HG02642 (cell line): ENCODE measurements at regions not wholly inside any gene's neighbourhood (a gene's known extent, or its start where the extent isn't known, plus 50 kb on each side); places are given as distances from the start of the nearest gene placed in this dataset.
"Not testable (repeated sequence)": the region's sequence is repeated elsewhere in the genome, so short reads cannot be mapped to it uniquely, and the experiment has no call there.

ENCODE experiments used
- ATAC-seq: cut with Tn5 transposase; IDR thresholded peaks from one replicate; pipeline ENCODE4 v1.9.1; 2021; ENCODE audit warnings: mild to moderate bottlenecking; ENCODE audit not compliant: unreplicated experiment, poor library complexity

GRCh38 chr15:98240303-98240702, 279.8 kb downstream of the ARRDC4 start:
- ATAC-seq: no peak

GRCh38 chr15:98241032-98241554, 280.6 kb downstream of the ARRDC4 start:
- ATAC-seq: no peak

GRCh38 chr15:98257290-98257689, 296.8 kb downstream of the ARRDC4 start:
- no peak for ATAC-seq

DNA sequence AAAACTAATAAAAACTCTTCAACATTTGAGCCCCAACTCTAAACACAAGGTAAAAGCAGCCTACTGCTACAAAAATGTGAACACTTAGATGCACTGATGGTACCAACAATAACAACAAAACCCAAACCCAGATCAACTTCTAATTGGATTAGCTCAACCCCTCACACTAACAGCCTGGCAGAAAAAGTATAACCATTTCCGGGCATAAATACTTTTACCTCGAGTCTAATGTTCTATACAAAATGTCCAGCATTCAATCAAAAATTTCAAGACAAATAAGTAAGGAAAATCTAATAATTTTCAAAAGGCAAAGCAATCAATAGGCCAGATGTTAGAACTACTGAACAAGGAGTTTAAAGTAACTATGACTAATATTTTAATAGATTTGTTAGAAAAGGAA, 303.3 kb downstream of the ARRDC4 start:
- ATAC-seq: no peak

- ATAC-seq: no peak
Observed at GRCh38 chr15:98266295-98266694, 305.8 kb downstream of the ARRDC4 start.

DNA sequence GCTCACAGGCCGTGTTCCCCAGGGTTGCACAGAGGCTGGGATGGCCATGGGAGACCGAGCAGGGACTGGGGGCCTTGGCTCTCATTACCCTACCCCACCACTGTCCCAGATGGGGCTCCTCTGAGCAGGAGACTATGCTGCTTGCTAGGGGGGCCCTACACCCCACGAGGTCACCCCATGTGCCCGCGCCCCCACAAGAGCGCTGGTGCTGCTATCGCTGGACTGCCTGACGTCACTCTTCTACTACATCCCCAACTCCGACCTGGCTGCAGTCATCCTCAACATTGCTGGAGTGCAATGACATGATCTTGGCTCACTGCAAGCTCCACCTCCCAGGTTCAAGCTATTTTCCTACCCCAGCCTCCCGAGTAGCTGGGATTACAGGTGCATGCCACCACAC, 307.7 kb downstream of the ARRDC4 start:
- no peak for ATAC-seq

DNA sequence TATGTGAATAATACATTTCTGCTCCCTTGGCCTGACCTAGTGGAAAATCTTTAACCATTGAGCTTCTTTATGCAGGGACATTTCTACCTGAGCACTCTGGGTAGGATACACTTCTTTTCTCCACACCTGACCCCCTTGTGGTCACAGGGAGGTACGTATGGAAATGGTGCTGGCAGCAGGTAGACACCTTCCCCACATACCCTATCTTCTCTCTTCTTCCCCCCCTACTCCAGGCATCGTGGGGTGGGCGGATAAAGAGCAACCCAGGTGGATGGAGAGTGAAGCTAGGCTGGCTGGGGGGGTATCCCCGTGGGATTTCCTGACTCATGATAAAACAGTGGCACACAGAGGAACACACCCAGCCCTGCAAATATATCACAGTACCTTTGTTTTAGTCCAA, 312.1 kb downstream of the ARRDC4 start:
- no peak for ATAC-seq

DNA sequence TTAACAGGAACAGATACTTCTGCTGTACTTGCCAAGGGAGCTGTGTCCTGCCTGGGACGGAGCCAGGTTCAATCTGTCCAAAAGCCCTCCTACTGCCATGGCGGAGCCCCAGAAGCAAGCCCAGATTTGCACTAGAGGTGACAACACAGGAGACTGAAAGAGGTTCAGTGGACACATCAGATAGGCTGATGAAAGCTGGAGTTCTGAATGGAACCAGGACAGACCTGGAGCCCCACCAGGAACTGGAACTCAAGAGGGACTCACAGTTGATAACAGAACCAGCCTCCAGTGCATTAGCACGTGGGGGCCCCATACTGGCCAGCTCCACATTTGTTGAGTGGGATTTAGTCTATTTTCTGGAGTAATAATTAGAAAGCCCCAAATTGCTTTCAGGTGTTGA, 315.5 kb downstream of the ARRDC4 start:
- no peak for ATAC-seq

DNA sequence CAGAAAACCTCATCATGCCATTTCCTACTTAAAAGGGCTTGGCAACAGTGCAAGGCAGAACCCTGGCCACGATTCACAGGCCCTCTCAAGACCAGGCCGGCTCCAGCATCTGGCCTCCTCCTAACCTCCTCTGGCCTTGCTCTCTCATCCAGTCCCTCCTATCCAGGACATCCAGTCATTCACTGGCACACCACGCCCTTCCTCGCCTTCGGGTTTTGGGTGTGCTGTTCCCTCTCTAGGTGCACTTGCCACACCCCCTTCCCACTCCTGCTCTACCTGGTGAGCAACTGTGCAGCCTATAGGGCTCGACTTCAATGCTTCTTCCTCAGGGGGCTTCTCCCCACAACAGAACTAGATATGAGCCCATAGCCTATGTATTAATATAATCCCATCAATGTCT, 317.1 kb downstream of the ARRDC4 start:
- ATAC-seq: no peak

DNA sequence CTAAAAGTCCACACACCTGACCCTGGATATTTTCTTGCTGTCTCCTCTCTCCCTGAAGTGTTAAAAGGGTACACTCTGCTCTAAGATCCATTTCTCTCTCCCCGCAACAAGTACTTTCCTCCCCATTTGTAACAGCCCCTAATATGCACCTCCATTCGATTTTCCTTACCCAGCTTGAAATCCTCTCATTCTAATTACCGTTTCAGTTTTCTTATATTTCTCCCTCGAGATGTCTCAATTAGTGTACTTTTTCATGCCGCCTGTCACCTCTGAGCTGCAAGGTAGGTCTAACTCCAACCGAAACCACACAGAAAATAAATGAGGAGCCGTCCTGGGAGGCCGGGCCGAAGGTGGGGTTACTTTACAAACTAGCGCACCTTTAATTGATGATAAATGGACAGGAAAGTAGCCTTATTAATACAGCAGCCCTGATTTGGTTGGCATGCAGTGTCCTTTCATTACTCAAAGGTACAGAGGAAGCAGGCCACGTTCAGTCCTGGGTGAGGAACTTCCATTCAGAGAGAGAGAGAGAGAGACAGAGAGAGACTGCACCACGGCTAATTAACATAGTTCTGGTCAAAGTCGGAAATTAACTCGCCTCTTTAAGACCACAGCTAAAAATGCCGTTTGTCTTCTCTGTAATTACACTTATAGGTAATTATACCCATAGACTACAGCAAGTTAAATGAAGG, 319.9 kb downstream of the ARRDC4 start:
- ATAC-seq: no peak

DNA sequence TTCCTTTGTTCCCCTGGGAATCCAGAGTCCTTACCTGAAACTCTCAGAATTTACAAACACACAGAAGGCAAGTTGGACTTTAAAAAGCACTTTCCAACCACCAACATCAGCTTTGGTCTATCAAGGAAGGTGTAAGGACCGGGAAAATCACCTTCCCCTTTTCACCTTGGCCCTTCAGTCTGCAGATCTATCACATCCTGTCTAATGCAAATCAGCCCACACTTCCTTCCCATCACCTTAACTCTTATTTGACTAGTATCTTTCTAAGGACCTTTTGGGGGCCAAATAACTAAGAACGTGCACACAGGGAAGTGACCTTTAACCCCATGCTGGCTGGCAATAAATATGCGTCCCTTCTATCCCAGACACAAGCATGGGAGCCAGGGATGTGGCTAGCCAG, 320.6 kb downstream of the ARRDC4 start:
- no peak for ATAC-seq

DNA sequence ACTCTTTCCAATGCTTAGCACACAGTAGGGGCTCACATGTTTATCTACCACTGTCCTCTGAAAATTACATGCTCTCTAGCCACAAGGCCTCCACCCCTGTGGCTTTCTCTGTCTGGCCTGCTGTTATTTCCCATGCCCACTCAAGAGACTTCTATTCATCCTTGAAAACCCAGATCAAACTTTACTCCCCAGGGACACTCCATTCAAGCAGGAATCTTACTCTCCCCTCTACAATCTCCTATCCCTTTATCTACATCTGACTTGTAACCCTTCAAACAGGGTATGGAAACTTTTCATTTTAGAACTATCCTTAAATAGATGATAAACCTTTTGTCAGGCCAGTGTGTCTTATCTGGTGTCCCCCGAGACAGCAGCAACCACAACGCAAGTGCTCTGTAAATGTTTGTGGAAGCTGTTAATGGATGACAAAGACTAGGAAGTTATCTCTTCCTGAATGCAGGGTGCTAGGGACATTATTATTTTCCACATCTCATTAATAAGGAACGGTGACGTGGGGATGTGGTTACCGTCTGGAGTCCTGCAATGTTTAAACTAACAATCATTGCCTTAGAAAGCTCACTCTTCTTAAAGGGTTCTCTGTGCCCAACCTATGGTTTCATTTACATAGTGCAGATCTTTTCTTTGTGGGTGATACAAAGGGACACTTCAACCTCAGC, 322.3 kb downstream of the ARRDC4 start:
- ATAC-seq: no peak

DNA sequence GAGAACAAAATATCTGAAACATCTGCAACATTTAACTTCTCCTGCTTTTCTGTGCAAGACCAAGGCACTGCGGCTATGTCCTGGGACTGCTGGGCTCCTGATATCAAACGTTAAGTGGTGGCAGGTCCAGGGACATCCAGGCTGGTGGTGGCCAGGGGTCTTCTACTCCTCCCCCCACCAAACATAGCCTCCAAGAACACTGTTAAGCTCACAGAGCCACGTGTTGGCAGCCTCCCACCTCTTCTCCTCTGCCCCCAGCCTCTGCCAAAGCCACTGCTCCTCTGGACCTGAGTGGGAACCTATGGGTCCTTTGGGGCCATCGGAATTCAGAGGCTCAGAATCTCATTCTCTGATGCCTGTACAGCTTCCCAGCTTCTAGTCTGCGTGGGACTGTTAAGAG, 325.7 kb downstream of the ARRDC4 start:
- ATAC-seq: no peak

GRCh38 chr15:98286831-98287230, 326.3 kb downstream of the ARRDC4 start:
- no peak for ATAC-seq

DNA sequence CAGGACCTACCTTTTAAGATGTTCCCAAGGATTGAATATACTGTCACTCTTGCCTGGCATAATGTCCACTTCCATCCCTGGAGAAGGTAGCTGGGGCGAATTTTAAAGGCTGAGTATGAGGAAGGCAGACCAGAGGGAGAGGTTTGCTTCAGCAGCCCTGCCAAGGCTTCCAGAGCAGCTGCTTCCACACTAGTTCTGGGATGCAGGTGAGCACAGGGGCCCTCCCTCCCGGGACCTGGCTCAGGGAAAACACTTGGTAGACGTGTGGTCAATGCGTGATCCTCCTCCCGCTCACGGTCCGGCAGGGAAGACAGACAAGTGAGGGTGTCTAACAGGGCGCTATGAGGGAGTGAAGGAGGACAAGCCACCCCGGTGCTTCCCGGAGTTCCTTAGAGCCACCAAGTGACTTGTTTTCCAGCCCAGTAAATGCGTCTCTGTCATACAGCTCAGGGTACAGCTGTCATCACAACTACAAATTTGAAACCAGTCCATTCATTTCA, 327.6 kb downstream of the ARRDC4 start:
- no peak for ATAC-seq

DNA sequence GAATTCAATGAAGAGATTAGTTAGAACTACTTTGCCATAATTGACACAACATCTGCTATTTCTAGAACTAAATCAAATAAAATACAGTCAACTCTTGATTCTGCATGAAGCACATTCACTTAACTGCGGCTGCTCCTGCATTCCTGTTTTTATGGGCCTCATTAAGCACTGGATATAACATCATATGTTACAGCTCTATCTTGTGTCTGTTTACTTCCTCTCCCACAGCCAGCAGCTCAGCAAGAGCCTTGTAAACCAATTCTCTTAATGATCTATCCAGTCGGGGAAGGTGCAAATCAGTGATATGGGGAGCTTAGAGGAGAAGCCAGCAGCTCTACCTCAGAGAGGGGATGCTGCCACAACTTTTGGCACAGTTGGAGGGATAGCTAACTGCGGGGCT, 329.2 kb downstream of the ARRDC4 start:
- no peak for ATAC-seq

DNA sequence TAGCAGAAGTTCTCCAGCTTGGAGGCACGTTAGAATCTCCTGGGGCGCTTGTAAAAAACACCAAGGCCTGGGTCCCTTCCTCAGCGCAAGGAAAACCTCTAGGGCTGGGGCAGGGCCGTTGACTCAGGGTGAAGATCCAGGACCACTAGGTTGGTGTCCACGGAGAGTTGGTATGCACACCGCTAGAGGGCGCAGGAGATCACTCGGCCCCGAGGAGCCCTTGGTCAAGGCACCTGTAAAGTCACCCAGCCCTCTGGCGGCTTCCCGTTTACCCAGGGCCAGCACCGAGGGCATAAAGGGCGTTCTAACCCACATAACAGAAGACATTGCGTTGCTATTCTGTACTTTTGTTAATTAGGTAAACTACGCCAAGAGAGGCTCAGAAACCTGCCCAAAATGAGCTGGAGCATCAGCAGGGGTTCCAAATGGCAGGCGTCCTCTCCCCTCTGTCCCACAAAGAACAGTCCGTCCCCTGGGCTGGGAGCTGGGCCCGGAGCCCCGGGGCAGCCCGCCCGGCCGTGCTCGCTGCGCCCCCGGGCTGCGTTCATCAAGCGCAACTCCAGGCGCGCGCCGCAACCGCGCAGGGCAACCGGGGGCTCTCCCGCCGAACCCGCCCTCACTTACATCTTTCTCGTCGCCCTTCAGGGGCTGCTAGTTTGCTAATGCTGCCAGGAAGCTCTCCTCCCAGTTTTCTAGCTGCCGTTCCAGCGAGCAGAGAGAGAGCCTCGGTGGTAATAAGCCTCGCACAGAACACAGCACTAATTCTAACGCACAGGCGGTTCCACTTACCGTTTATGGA, 332.1 kb downstream of the ARRDC4 start:
- ATAC-seq: peak; percentile 69

DNA sequence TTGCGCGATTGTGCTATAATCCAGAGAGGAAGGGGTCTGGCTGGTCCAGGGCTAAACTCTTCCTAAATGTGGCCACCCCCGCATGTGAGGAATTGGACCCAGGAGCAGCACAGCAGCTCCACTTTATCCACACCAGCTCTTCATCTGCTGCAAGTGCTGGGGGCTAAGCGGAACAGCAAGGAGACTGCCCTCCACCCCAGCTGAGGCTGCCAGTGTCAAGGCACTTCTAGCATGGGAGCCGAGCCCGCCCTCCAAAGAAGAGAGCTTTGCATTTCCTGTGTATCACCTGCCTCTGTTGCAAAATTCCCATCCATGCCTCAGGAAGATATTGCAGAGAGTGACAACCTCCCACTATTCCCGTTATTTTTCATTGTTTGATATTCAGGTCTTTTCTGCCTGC, 333.6 kb downstream of the ARRDC4 start:
- no peak for ATAC-seq

DNA sequence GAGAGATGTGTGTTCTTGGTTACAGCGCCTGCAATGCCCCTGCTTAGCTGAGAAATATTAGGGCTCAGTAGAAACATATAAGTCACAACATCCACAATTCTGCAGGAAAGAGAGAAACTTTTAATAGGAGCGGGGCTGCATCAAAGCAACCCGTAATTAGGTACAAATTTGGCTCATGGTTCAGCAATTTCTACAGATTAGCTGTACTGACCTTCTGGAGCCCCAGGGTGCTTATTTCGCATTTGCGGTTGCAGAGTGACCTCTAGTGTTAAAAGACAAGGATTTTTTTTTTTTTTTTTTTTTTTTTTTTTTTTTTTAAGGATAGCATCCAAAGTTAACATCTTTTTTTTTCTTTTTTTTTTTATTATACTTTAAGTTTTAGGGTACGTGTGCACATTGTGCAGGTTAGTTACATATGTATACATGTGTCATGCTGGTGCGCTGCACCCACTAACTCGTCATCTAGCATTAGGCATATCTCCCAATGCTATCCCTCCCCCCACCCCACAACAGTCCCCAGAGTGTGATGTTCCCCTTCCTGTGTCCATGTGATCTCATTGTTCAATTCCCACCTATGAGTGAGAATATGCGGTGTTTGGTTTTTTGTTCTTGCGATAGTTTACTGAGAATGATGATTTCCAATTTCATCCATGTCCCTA, 334.7 kb downstream of the ARRDC4 start:
- not testable (repeated sequence) for ATAC-seq

DNA sequence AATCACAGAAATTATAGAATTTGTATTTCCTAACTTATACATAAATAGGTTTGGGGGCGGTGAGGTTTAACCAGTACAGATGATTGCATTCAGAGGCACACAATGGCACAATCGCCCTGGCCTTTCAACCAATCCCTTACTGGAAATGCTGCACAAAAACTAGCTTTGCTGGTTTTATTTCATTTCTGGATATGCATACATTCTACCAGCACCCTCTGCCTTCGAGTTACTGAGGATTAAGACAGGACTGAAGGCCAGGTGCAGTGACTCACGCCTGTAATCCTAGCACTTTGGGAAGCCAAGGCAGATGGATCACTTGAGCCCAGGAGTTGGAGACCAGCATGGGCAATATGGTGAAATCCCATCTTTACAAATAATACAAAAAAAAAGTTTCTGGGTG, 336.1 kb downstream of the ARRDC4 start:
- no peak for ATAC-seq
